Fibroblast of villous mesenchyme (primary cell): ENCODE measurements at regions not wholly inside any gene's neighbourhood (a gene's known extent, or its start where the extent isn't known, plus 50 kb on each side); places are given as distances from the start of the nearest gene placed in this dataset.

Experiments
- DNase-seq: peaks from one replicate; pipeline ENCODE4 v3.0.0-alpha.2; 2010; ENCODE audit warnings: low read depth
- H3K4me3 ChIP-seq: 2 replicates; pipeline ENCODE4 v1.5.1; 2011; ENCODE audit warnings: low read depth, mild to moderate bottlenecking, low read length
- TF ChIP-seq, protein P1 (sequence below): IDR thresholded peaks from 2 replicates; pipeline ENCODE4 v1.5.1; 2012; ENCODE audit warnings: low read depth, mild to moderate bottlenecking, low read length; ENCODE audit not compliant: insufficient read depth

DNA sequence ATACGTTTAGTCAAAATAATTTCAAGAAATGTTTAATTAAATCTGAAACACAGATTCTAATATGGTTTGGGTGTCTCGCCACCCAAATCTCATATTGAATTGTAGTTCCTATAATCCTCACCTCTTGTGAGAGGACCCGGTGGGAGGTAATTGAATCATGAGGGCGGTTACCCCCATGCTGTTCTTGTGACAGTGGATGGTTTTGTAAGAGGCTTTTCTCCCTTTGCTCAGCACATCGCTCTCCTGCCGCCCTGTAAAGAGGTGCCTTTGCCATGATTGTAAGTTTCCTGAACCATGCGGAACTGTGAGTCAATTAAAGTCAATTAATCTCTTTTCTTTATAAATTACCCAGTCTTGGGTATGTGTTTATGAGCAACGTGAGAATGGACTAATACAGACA lies 1045.1 kb upstream of the POU3F3 start:
- H3K4me3 ChIP-seq: no peak overlapping the region
- TF ChIP-seq, protein P1, sequence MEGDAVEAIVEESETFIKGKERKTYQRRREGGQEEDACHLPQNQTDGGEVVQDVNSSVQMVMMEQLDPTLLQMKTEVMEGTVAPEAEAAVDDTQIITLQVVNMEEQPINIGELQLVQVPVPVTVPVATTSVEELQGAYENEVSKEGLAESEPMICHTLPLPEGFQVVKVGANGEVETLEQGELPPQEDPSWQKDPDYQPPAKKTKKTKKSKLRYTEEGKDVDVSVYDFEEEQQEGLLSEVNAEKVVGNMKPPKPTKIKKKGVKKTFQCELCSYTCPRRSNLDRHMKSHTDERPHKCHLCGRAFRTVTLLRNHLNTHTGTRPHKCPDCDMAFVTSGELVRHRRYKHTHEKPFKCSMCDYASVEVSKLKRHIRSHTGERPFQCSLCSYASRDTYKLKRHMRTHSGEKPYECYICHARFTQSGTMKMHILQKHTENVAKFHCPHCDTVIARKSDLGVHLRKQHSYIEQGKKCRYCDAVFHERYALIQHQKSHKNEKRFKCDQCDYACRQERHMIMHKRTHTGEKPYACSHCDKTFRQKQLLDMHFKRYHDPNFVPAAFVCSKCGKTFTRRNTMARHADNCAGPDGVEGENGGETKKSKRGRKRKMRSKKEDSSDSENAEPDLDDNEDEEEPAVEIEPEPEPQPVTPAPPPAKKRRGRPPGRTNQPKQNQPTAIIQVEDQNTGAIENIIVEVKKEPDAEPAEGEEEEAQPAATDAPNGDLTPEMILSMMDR: no peak
- DNase-seq: no peak

DNA sequence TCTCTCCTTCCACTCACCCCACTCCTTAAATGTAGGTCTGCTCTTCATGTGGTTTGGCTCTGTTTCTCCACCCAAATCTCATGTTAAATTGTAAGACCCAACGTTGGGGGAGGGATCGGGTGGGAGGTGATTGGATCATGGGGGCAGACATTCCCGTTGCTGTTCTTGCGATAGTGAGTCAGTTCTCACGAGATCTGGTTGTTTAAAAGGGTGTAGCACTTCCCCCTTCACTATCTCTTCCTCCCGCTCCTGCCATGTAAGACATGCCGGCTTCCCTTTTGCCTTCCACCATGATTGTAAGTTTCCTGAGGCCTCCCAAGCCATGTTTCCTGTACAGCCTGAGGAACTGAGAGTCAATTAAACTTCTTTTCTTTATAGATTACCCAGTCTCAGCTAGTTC lies 1044.5 kb upstream of the POU3F3 start:
- no peak overlapping the region for H3K4me3 ChIP-seq
- TF ChIP-seq, protein P1: no peak
- DNase-seq: no peak

DNA sequence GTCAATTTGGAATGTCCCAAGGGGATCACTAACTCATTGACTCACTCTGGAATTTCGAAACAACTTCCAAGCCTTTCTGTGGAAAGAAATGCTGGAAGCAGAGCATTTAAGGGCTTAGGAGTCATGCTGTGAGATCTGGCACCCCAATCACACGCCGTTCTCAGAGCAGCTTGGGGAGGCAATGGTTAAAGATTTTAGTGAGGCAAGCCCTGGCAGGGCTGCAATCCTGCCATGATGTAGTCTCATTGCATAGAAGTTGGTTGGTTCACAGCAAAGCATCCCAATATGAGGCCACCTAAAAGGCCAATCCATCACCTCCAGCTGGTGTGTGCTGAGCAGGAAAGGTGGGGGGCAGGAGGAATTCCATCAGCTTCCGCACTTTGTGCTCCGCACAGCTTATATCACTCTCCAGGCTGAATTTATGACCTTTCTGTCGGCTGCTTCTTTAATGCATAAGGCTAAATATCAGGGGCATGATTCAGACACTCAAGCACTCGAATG lies 1043.9 kb upstream of the POU3F3 start:
- H3K4me3 ChIP-seq: no peak overlapping the region
- TF ChIP-seq, protein P1: no peak
- DNase-seq: no peak

DNA sequence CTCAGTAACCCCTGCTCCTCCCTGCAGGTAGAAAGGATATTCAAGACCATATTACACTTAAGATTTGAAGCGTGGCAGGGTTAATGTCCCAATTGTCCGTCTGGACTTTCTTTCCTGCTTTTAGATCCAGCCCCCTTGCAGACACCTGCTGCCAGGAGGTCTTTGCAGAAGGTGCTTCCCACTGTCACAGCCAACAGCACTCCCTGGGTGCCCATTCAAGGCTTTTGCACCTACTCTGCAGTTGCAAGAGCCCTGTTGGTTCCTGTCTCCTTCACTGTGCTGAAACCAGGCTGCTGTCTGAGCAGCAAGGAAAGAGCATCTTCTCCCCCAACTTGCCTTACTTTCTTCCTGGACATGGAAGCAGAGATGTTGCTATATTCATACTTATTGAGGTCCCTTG lies 1043.0 kb upstream of the POU3F3 start:
- TF ChIP-seq, protein P1: no peak
- DNase-seq: no peak
- H3K4me3 ChIP-seq: no peak overlapping the region

DNA sequence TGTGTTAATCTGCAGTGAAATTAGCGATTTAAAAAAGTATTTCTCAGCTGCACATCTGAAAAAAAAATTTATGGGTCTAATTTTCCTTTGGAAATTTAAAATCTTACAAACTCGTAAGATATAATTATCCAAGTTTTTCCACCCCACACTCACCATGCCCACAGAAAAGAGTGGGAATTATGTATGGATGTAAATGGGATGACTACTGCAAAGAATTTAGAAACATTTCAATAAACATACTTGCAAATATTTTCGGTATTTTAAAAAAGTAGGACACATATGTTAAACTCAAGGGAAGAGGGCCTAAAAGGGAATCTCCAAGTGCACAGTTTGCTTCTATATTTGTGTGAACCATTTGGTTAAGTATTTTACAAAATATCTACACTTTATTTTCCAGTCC lies 1039.9 kb upstream of the POU3F3 start:
- H3K4me3 ChIP-seq: no peak overlapping the region
- DNase-seq: no peak
- TF ChIP-seq, protein P1: no peak

DNA sequence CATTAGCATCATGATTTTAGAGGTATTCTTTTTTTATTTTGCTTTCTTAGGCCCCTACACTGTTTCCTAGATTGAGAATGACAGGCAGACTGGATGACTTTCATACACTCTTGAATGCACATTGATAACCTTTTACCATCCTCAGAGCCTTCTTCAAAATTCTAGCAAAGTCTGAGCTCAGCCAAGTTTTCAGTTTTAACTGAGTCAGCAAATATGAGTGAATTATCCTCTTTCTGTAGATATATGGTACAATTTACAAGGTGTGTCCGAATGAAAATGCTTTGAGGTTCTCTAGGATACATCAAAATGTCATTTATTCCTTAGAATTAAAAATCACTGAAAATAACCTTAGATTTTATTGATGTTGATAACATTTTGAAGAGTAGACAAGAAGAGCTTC lies 1038.2 kb upstream of the POU3F3 start:
- TF ChIP-seq, protein P1: no peak
- no peak overlapping the region for H3K4me3 ChIP-seq
- DNase-seq: no peak

DNA sequence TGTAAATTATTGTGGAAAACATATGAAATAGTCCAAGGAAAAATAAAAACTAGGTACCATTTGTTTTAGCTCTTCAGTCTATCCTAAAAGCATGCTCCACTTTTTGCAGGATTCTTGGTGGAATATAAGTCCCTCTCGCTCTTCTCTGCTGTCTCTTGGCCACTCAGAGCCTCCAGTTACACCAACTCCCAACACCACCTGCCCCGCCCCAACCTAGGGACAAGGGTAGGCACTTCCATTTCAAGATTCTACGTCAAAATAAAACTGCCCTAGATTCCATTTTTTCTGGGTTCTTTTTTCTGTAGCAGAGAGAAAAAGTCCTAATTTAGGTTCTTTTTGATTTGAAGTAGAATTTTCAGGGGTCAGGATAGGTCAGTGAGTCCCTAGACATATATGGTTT lies 1036.2 kb upstream of the POU3F3 start:
- no peak for DNase-seq
- TF ChIP-seq, protein P1: no peak
- no peak overlapping the region for H3K4me3 ChIP-seq
